Cerebellar cortex (tissue), 1 donor: ENCODE measurements at regions not wholly inside any gene's neighbourhood (a gene's known extent, or its start where the extent isn't known, plus 50 kb on each side); places are given as distances from the start of the nearest gene placed in this dataset.

ENCODE experiments used
- DNase-seq: peaks from one replicate; pipeline ENCODE4 v3.0.0-alpha.2; 2015; ENCODE audit warnings: low spot score

GRCh38 chr6:87908978-87909811 is 138.4 kb upstream of the SPACA1 start:
- no peak for DNase-seq

DNA sequence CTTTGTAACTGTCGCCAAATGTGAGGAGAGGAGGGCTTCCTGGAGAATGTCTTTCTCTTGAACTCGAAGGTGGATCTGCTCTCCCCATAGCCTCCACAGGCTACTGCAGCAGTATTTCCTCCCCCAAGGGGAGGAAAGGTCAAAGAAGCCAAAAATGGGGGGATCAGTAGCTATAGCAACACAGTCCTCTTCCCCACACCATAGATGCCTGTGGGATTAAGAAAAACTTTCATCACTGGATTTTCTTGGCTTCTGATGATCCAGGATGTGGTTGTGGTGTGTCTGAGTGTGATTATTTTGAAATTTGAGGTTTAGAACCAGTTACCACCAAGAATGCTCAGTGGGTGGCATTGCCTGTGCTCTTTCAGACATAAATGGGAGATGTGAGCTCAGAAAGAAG is 140.1 kb upstream of the SPACA1 start:
- DNase-seq, result no peak

DNA sequence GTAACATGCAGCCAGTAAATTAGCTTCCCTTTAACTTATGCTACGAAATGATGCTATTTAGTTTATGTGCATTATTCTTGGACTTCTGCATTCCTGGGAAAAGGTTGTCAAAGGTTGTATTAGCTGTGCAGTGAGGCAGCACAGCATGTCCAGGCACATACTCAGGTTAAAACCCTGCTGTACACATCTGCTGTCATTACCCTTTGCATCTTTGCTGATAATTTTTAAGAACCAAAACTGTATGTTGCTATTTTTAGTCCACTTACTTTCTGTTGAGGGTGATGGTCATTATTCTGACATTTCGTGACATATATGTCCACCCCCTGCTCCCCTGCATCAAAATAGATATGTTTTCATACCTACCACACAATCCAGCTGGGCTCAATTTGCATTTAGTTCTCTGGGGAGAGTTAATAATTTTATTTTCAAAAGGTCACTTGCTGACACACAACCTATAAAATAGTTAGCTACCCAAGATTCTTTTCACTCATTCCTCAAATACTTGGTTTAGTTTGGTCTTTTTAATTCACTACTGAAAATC is 142.5 kb upstream of the SPACA1 start:
- no peak for DNase-seq

GRCh38 chr6:87904011-87904410 is 143.6 kb upstream of the SPACA1 start:
- DNase-seq, result no peak

DNA sequence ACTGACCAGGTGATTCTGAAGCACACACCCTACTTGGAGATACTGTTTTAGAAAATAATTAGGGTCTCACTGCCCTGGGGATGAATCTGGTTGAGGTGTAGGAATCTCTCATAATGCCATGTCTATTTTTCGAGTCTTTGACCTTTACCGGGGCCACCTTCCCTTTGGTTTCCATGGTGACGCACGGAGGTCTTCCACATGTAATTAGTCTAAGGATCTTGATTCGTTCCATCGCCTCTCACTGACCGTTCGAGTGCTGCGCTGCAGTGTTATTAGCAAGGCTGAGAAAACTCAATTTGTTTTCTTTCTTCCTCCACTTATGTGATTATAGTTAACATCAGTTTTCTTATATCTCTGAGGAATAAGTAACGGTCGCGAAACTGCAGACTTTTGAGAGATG is 144.3 kb upstream of the SPACA1 start:
- no peak for DNase-seq

GRCh38 chr6:87902383-87902782 is 145.3 kb upstream of the SPACA1 start:
- no peak for DNase-seq

DNA sequence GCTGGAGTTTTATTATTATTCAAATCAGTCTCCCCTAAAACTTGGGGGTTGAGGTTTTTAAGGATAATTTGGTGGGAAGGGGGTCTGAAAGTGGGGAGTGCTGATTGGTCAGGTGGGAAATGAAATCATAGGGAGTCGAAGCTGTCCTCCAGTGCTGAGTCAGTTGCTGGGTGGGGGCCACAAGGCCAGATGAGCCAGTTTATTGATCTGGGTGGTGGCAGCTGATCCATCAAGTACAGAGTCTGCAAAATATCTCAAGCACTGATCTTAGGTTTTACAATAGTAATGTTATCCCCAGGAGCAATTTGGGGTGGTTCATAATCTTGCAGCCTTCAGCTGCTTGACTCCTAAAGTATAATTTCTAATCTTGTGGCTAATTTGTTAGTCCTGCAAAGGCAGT is 146.0 kb upstream of the SPACA1 start:
- DNase-seq, result no peak

GRCh38 chr6:87900160-87900698 is 147.4 kb upstream of the SPACA1 start:
- no peak for DNase-seq

- DNase-seq, result no peak
Observed at GRCh38 chr6:87899499-87900147, 148.0 kb upstream of the SPACA1 start.

DNA sequence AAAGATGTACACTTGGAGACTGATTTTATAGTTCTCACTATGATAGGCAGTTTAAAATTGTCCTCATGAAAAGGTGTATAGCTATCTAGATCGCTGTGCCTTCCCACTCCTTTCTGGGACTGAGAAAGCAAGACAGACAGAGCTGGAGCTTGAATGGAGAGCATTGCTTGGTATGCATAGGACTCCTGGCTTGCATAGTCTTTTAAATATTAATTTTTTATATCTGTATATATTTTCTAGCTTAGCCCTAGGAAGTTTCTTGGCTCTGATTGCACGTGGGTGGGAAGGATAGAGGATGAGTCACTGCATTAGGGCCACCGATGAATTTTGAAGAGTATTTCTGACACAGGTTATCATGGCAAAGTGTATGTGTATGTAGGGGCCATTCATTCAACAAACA is 150.0 kb upstream of the SPACA1 start:
- no peak for DNase-seq

DNA sequence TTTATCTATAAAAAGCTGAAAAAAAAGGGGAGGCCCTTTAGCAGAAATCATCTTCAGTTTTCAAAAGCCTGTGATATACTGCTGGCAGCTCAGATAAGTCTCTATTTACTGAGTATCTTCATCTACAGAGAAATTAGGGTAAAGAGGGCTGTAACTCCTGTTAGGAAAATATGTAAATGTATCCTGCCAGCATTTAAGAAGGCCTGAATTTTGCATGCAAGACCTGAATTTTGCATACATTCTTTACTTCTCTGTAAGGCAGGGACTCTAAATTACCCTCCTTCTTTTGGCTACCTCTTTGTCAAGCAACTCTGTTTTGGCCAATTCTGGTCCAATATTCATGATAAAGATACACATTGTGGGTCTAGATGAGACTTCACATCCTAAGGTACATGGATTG is 150.6 kb upstream of the SPACA1 start:
- no peak for DNase-seq

GRCh38 chr6:87887266-87887665 is 160.4 kb upstream of the SPACA1 start:
- DNase-seq, result no peak

DNA sequence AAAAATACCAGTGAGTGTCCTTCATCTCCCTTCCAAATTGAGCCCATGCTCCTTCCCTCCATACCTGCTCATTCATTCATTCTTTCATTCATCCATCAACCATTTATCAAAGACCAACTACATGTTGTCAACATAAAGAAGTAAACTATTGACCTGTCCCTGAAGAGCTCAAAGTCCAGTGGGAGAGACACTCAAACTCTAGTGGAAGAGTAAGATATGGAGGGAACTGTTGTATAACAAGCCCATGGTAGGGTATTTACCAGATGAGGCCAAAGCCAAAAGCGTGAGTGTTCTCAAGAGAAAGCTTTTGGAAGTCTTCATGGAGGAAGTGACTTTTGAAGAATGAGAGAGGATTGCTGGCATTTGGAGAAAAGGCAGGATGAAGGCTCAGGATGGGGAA is 163.4 kb upstream of the SPACA1 start:
- no peak for DNase-seq

- DNase-seq, result no peak
Observed at GRCh38 chr6:87881342-87881895, 166.2 kb upstream of the SPACA1 start.

DNA sequence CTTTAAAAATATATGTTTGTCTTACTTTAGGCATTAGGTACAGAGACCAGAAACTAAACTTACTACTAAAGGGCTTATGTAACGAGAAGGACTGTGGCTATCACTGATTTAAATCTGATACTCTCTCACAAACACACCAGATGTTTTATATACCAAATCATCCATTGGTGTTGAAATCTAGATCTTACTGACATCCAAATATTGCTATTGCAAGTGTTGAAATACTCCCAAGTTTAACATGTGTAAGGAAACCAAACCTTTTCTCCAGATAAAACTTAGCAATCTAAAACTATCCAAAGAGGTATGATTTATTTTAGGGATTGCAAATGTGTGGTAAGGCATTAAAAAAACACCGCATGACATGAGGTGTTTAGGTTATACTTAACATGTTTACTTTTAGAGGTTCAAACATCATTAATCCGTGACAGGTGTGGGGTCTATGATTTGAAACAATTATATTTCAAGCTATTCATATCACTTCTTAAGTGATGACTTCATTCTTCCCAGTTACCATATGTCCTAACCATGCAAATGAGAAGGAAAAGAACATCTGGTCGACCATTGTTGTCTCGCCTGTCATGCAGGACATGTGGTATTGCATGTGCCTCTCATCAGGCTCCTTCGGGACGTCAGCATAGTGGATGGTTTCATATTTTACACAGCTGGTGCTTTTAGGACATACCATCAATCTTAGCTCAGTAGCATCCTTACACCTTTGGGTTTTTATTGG is 168.3 kb upstream of the SPACA1 start:
- DNase-seq, result no peak

DNA sequence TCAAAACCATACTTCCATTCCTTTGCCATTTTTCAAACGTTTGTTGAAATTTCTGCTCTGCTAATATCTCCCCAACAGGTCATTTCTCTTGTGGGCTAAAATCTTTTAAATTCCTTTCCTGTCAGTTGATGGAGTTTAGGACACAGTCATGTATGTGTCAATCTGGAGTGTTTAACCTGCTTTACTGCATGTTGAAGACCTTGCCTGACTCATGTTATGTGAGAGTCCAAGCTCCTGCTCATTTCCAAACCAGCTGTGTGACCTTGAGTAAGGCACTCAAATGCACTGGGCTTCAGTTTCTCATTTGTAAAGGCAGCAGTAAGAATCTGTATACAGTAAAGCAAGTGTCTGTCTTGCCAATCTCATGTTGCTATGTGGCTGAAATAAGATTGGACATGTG is 171.9 kb upstream of the SPACA1 start:
- no peak for DNase-seq

DNA sequence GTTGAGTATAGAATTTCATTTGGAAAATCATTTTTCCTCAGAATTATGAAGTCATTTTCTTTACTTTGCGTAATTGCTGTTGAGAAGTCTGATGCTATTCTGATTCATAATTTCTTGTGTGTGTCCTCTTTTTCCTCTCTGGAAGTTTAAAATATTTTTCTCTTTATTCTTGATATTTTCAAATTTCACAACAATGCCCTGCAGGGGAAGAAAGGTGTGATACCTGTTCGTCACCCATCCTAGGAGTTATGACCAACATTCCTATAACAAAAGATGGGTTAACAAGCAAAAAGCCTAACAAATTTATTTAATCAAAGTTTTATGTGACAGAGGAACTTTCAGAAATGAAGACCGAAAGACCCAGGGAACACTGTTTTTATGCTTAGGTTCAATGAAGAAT is 171.5 kb upstream of the AKIRIN2 start:
- no peak for DNase-seq

GRCh38 chr6:87870556-87870955 is 168.5 kb upstream of the AKIRIN2 start:
- no peak for DNase-seq

DNA sequence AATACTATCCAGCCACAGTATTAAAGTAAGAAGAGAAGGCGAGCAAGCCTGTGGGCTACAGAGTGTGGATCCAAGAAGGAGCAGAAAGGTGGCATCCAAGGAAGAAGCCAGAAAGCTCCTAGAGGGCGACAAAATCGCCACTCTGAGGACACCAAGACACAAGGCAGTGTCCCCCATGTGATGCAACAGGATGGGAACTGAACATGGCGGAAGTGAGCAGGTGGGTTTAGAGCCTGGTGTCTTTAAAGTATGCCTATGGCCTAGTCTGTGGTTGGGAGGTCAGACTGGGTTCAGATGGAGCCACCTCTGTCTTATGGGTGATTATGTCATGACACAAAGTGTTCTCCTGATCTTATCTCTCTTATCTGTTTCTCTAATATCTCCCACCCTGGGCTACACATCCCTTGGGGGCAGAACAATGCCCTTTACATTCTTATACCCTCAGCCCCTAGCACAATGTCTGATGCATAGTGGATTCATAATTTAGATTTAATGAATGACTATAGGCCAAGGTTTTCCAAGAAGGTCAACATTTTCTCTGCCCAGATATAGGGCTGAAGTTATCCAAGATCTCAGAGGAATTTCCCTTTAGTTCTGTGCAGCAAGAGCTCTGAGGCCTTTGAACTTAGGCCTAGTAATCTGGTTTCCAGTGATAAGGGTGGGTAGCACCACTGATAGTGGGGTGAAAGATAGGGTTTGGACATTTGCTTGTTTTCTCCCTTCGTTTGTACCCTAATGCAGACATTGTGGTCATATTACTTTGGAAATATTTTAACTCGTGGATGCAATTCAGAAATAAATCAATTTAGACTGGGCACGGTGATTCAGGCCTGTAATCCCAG is 167.3 kb upstream of the AKIRIN2 start:
- no peak for DNase-seq

DNA sequence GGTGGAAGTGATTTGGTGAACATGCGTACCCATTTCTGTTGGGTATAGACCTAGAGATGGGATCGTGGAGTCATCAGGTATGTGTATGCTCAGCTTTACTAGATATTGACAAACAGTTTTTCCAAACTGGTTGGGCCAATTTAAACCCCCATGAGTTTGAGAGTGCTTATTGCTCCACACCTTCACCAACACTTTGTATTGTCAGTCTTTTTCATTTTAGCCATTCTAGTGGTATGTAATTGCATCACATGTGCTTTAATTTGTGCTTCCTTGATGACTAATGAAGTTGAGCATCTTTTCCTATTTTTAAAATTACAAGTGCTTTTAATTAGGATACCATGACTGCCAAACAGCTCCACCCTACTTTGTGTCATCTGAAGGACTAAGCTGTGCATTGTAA is 158.9 kb upstream of the AKIRIN2 start:
- no peak for DNase-seq

DNA sequence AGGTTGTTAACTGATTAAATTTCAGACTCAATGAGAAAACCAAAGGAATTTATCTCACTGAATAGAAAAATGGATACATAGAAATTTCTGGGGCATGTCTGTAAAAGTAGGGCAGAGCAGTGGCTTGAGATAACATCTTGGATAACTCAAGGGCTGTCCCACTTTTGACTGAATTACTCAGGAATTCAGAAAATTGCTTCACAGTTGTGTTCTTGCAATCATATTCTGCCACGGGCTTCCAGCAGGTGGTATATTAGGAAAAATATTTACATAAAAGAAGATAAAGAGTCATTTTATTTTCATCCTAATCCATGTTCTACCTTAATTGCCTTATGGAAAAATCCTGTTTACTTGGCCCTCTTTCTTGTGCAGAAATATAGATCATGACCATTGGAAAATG is 156.4 kb upstream of the AKIRIN2 start:
- DNase-seq, result peak; percentile 15
